HCEC 1CT (cell line): ENCODE measurements at regions not wholly inside any gene's neighbourhood (a gene's known extent, or its start where the extent isn't known, plus 50 kb on each side); places are given as distances from the start of the nearest gene placed in this dataset.
"Not testable (repeated sequence)": the region's sequence is repeated elsewhere in the genome, so short reads cannot be mapped to it uniquely, and the experiment has no call there.

ENCODE experiments used
- DNase-seq: peaks from one replicate; pipeline ENCODE4 v3.0.0-alpha.2; 2017

GRCh38 chrX:152079768-152080167, 58.6 kb downstream of the MAGEA10 start:
- no peak for DNase-seq

GRCh38 chrX:152074163-152074562, 64.2 kb downstream of the MAGEA10 start:
- DNase-seq, result no peak

GRCh38 chrX:152072236-152072635, 66.1 kb downstream of the MAGEA10 start:
- peak; percentile 47 for DNase-seq

GRCh38 chrX:152070144-152070543, 68.2 kb downstream of the MAGEA10 start:
- no peak for DNase-seq

GRCh38 chrX:152061557-152061956, 76.8 kb downstream of the MAGEA10 start:
- DNase-seq, result no peak

GRCh38 chrX:152061083-152061482, 77.3 kb downstream of the MAGEA10 start:
- DNase-seq, result no peak

GRCh38 chrX:152050623-152051022, 76.1 kb upstream of the GABRE start:
- not testable (repeated sequence) for DNase-seq

- DNase-seq, result no peak
Measured at GRCh38 chrX:152044383-152044782, 69.9 kb upstream of the GABRE start.

- DNase-seq, result no peak
Measured at GRCh38 chrX:152038804-152039203, 64.3 kb upstream of the GABRE start.

- no peak for DNase-seq
Measured at GRCh38 chrX:152037183-152037582, 62.7 kb upstream of the GABRE start.

GRCh38 chrX:152031346-152031745, 56.9 kb upstream of the GABRE start:
- not testable (repeated sequence) for DNase-seq

- DNase-seq, result no peak
Measured at GRCh38 chrX:152028579-152028978, 54.1 kb upstream of the GABRE start.

GRCh38 chrX:152025656-152026440, 51.4 kb upstream of the GABRE start:
- DNase-seq, result no peak

GRCh38 chrX:152024710-152025109, 50.2 kb upstream of the GABRE start:
- DNase-seq, result no peak
